ENCODE measurements at regions not wholly inside any gene's neighbourhood (a gene's known extent, or its start where the extent isn't known, plus 50 kb on each side); places are given as distances from the start of the nearest gene placed in this dataset.

DNA sequence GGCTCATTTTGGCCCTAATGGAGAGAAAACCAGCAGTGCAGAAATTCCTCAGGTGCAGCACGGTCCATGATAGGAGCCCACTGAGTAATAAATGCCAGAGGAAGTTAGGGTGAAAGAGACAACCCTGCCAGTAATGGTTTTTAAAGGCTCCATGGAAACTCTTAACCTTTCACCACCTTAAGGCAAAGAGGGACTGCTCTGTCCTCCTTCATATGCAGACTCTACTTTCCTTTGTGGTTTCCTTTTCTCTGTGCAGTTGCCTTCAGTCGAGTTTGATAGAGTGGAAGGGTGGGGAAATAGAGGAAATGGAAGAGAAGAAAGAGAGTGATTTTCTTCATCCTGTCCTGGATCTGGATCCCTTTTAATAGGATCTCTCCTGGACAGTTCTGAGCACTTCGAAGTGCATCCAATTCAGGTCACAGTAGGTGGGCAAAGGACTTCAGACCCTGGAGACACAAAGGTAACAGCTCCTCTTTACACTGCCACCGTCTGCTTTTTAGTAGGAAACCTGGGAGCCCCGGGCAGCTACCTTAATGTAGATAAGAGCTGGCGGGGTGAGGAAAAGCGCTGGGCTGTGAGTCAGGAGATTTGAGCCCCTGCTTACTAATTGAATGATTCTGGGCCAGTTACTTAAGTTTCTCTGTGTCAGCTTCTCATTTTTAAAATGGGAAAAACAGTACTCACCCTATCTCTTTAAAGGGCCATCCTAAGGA, 294.8 kb downstream of the KCNRG start:
- DNase-seq (ENCODE audit: low read depth in 2 of 2, low spot score in 1 of 2): no peak

DNA sequence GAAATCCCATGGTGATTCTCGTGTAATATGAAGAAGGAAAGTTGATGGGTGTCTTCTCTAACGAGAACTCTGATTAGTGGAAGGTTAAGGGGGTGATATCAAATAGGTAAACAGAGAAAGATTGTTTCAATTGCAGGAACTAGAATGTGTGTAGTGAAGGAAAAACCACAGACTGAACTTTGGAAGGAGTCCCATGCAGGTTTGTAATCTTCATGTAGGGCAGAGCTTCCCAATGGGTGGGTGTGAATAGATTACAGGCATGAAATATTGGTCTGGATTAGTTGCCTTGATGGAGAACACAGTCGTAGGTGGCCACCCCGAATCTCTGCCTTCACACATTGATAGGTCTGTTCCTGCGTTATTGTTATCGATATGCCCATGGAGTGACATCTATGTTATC, 295.5 kb downstream of the KCNRG start:
- no peak for DNase-seq (ENCODE audit: low read depth in 2 of 2, low spot score in 1 of 2)

DNA sequence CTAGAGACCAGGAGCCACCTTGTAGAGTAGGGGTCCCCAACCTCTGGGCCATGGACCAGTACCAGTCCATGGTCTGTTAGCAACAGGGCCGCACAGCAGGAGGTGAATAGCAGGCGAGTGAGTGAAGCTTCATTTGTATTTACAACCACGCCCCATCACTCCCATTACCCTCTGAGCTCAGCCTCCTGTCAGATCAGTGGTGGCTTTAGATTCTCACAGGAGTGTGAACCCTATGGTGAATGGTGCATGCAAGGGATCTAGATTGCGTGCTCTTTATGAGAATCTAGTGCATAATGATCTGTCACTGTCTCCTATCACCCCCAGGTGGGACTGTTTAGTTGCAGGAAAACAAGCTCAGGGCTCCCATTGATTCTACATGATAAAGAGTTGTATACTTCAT, 303.6 kb downstream of the KCNRG start:
- DNase-seq (ENCODE audit: low read depth in 2 of 2, low spot score in 1 of 2): no peak

DNA sequence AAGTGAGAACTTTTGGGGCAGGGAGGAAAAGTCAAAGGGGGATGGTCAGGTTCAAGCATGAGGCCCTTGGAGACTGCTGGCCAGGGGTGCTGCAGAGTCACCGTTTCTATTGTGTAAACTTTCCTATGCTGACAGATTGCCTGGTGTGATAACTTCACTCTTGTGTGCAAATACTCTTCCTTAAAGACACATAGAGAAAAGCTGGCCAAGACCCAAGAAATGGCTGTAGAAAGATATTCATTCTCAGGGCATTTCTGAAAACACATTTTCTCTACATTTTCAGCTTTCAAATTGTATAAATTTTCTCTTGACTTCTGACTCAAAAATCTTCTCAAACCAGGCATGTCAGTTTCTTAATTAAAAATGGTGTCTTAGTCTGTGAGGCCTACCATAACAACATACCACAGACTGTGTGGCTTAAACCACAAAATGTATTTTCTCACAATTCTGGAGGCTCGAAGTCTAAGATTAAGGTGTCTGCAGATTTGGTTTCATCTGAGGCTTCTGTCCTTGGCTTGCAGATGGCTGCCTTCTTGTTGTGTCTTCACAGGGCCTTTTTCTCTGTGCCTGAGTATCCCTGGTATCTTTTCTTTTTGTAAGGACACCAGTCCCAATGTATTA, 304.5 kb downstream of the KCNRG start:
- DNase-seq (ENCODE audit: low read depth in 2 of 2, low spot score in 1 of 2): no peak

DNA sequence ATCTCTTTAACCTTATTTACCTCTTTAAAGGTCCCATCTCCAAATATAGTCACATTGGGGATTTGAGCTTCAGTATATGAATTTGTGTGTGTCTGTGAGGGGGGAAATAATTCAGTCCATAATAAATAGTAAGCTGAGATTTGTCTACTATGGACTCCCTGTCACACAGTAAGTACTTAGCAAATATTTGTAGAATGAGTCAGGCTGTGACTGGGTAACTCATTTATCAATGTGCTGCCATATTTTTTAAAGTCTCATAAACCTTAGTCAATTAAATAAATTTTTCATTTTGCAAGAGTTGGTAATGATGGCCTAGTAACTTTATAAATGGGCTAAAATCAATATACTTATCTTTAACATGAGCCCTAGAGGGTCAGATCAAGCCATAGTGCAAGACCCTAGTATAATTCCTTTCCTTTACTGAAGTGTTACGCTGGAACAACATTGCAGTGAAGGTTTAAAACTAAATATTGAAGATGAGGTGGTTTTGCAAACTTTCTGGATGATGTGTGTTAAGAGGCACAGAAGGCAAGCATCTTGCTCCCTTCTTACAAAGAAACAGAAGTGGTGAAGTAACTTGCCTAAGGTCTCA, 305.1 kb downstream of the KCNRG start:
- DNase-seq (ENCODE audit: low read depth in 2 of 2, low spot score in 1 of 2): no peak

DNA sequence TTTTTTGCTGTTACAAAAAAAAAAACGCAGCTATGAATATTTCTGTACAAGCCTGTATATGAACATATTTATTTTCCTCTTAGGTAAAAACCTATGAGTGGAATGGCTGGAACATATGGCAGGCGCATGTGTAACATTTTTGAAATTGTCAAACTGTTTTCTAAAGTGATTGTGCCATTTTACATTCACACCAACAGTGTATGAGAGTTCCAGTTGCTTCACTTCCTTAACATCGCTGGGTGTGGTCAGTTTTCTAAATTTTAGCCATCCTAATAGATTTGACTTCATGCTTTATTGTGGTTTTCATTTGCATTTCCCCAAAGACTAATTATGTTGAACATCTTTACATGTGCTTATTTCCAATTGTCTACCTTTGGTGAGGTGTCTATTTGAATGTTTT, 306.8 kb downstream of the KCNRG start:
- no peak for DNase-seq (ENCODE audit: low read depth in 2 of 2, low spot score in 1 of 2)

DNA sequence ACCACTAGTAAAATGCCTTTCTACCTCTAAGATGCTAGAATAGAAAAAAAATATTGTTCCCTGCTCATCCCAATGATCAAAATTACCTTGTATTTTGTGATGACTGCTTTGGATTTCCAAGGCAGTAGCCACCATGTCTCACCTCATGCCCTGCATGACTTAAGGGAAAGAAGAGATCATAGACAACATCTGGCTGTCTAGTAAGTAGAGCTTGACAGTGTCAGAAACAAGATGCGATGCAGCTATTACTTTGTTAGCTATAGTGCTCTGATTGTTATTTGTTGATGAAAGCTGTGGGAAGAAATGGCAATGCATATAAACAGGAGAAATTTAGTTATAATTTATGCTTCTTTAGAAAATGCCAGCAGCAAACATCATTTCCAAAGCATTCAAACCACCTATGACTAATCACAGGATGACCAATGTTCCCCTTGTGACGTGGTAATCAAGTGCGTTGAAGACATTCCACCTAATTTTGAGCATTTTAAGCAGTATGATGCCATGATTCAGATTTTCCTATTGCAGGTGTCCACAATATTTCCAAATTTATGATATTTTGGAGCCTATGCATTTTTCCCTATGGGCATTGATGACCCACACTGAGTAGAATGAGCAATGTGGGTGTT, 308.3 kb downstream of the KCNRG start:
- DNase-seq (ENCODE audit: low read depth in 2 of 2, low spot score in 1 of 2): no peak

DNA sequence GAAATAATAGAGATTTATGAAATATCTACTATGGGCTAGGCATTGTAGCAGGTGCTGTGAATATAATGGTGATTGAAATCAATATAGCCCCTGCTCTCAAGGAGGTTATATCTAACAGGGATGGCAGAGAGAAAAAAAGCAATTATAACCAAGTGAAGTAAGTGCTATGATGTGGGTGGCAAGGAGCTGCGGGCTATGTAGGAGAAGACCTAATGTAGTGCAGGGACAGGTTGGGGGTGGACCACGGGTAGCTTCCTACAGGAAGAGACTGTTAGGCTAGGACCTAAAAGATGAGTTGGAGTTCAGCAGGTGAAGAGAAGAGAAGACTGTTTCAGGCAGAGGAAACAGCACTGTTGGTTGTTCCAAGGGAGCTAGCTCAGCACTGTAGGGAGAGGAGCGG, 311.0 kb downstream of the KCNRG start:
- DNase-seq (ENCODE audit: low read depth in 2 of 2, low spot score in 1 of 2): no peak

DNA sequence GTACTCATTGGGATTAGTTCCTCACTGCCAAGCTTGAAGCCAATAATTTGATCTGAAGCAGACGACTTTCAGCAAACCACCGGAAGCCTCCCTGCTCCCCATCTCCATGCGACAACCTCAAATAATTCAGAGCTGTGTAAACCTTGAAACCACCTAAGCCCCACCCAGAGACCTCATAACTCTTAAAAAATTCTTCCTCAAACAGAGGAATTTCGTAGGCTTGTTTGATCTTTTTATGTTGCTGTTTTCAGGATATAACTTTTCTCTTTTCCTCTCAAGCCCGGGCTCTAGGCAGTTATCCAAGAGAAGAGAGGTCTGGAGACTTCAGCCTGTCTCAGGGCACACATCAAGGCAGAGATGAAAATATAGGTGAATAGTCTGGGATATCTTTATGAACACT, 311.6 kb downstream of the KCNRG start:
- DNase-seq (ENCODE audit: low read depth in 2 of 2, low spot score in 1 of 2): no peak

DNA sequence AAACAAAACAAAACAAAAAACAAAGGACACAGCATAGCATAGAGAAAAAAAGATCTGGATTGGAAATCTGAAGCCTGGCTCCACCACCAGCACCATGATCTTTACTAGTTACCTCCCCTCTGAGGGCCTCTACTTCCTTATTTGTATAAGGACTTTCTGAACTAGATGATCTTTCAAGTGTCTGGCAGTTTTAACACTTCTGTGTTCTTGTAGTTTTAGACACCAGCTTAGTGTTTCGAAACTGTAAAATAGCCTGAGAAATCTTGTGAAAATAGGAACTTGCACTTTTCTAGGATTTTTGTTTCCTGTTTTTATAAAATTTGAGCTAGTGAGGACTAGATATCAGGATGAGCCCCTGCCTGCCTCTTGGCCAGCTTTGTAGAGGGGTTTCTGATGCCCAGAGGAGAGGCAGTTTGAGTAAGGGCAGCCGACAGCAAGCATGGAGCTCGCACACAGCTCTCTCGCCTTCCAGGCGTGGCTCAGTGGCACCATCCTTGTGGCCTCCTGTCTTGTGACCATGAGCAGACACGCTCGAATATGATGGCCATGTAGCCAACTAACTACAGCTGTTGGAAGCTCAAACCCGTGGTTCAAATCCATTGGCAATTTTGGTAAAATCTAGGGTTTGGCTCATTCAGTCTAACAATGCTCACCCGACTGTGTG, 319.0 kb downstream of the KCNRG start:
- DNase-seq (ENCODE audit: low read depth in 2 of 2, low spot score in 1 of 2): no peak

DNA sequence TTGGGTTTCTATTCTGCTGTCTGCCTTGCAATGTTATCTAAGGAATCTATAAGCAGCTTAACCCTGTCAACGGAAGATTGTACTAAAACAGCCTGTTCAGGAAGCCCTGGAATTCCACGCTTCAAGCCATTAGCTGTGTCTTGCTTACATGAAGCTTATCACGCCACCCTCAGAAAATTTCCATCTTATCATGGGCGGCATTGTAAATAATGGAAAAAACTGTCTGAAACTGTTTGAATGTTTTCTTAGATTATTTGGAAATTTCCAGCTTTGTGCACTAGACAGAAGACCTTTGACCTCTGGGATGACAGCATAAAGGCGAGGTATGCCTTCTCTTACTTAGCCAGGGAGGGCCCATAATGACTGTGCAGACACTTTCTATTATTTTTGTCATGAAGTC, 319.7 kb downstream of the KCNRG start:
- DNase-seq (ENCODE audit: low read depth in 2 of 2, low spot score in 1 of 2): no peak

DNA sequence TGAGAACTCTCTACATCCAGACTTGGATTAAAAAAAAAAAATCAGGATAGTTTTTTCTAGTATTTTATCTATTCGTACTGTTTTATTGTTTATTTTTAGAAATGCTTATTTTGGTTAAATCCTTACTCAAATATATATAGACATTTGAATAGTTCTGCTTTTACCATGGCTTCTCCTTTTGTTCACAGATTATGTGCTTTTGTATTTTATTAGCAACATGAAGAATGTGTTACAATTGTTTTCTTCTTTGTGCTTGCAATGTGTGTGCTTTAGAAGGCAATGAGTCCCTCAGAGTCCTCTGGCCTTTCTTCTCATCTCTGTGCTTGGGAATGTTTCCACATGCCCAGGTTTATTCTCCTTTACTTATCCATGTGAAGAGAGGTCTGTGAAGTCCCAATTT, 324.0 kb downstream of the KCNRG start:
- no peak for DNase-seq (ENCODE audit: low read depth in 2 of 2, low spot score in 1 of 2)

DNA sequence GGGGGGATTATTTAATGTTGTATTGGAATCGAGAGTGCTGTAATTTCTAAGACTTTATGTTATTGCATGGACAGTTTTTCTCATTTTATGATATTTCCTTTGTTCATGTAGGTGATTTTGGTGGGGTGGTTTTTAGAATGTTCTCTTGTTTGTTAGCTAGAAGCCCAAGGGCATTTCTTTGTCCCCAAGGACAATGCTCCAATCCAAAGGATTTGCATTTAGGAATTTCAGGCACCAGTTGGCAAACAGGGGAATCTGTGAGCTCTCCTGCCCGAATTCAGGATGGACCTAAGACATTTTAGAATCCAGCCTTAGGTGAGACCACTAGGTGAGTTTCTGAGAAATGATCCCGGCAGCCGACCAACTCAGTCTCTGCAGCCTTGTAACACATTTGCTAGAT, 324.9 kb downstream of the KCNRG start:
- no peak for DNase-seq (ENCODE audit: low read depth in 2 of 2, low spot score in 1 of 2)

DNA sequence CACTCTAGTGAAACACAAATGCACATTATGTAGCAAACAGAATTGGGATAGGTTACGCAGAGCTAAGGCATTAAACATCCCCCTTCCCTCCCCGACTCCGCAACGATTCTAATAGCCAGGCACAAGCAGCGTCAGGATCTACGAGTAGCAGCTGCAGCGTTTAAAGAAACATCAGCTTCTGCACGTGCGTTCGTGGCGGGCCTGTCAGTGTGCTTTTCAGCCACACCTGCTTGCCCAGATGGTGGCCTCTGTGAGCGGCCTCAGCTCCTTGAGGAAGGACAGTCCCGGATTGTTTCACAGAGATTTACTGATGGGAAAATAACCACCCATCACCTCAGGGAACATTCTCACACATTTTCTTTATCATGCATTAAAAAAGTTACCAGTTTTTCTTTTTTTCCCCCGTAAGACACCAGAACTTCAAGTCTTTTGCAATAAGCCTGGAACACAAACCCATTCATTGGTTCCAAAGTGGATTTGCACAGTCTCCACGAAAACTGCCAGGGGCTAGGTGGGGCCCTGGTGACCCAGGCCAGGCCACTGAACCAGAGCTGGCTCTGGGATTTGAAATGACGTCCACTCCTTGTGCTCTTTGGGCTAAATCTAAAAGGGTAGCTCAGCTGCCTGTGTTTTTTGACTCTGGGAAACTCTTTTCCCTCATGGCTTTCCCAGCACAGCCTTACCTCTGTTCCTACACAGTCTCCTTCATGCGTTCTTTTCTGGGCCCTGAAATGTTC, 325.5 kb downstream of the KCNRG start:
- DNase-seq (ENCODE audit: low read depth in 2 of 2, low spot score in 1 of 2): no peak

DNA sequence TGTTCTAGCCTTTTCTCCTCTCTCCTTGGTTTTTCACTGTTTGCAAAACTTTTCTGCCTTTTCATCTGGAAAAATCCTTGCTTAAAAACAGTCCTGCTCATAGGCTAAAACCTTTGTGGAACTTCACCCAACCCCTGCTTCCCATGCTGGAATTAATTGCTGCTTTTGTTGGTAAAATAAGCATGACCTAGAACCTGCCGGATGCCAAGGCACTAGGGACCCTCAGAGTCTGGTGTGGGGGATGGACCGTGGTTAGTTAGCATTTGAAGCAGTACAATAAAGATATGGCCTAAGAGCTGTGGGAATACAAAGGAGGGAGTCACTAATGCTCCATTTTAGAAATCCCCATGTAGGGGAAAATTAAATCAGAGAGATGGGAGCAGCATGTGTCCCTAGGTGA, 326.3 kb downstream of the KCNRG start:
- no peak for DNase-seq (ENCODE audit: low read depth in 2 of 2, low spot score in 1 of 2)

DNA sequence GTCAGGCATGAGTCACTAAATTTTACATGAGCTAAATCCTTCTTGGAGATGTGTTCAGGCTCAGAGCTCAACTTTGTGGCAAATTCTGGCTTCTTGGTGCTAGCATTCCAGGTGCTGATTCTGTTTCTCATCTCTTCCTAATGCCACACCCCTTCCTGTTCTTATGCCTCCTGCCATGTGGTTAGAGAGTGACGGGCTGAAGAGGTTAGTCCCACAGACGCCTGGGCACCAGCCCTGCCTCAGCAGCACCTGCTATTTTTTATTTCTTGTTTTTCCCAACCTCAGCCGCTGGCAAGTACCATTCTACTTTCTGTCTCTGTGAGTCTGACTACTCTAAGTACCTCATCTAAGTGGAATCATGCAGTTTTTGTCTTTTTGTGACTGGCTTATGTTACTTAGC, 329.5 kb downstream of the KCNRG start:
- no peak for DNase-seq (ENCODE audit: low read depth in 2 of 2, low spot score in 1 of 2)

DNA sequence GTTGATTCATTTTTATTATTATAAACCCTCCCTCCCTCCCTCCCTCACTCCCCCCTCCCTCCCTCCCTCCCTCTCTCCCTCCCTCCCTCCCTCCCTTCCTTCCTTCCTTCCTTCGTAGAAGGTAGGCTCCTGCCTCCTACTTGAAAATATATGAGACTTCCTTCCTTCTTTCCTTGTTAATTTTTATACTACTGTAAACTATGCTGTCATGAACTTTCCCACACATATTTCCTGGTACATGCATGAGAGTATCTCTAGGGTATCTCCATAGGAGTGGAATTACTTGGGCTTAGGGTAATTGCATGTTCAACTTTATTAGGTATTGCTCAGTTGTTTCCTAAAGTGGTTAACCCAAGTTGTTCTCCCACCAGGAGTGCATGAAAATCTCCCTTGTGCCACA, 330.6 kb downstream of the KCNRG start:
- DNase-seq (ENCODE audit: low read depth in 2 of 2, low spot score in 1 of 2): no peak

DNA sequence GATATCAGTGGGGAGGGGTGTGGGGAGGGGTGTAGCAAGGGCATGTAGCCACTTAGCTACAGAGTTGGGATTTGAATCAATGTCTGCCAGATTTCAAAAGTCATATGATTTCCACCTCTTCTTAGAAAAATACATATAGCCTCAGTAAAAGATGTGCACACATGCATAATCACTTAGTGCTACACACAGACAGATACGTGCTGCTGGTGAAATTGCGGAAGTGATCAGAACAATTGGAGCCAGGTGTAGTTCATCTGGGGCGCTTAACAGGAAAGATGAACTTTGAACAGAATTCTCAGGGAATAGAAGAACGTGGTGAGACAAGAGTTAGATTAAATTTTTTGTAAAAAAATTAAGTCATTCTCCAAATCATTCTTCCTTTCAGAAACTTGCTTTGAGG, 333.1 kb downstream of the KCNRG start:
- no peak for DNase-seq (ENCODE audit: low read depth in 2 of 2, low spot score in 1 of 2)

DNA sequence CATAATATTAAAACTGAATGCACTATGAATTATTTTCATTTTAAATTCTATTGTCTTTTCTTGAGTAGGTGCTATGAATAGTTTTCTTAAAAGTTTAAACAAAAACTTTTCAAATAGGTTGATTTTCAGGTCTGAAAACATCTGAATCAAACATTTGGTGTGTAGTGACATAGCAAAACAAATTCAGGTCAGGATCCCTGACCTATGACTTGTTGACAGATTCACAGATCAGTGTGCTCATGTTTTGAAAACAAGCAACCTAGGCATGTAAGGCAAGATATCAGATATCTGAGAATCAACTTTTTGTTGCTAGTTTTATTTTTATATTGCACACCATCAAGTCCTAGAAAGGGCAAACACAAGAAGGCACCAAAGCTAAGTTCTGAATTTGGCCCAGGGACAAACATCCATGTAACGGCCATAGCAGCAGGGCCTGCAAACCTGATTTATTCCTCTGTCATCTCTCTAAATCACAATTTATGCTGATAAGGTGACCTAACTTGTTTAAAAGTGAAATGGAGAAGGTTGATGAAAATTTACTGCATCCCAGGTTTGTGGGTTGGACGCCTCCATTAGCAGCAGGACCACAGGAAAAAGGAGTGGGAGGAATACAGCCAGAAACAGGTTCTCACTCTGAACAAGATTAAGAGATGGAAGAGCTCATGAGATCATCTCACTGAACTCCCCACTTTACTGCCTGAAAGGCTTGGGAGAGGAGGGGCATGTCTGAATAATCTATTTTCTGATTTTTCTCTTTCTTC, 337.7 kb downstream of the KCNRG start:
- DNase-seq (ENCODE audit: low read depth in 2 of 2, low spot score in 1 of 2): no peak

DNA sequence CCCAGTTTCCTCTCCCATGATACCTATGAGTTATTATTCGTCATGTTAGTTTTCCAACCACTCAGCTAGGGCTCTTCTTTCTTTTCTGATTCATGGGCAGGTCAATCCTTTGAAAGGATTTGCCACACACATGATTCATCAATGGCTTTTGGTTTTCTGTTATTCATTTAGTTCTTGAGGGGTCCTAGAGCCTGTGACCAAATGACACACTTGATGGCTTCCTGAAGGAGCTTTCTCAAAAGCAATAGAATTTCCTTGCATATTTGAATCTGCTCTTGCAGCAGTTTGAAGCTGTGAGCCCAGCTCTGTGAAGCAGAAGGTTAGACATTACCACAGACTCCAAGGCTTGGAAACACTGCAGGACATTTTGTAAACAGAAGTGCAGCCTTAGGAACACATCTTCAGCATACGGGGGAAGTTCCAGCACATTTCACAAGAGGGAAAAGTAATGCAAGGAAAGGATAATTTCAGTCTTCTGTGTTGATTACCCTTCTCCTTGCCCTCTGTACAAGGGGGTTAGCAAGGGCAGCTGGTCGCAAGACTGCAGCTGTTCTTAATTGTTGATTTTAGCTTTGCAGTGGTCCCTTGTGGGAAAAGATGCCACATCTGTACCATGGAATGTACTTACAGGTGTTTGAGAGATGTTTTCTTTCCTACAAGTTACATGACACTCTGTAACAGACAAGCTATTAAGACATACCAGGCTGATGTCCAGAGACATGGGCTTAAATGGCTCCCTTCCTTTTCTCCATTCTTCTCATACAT, 338.6 kb downstream of the KCNRG start:
- DNase-seq (ENCODE audit: low read depth in 2 of 2, low spot score in 1 of 2): no peak
